Endodermal cell (in vitro differentiated cells): ENCODE measurements at regions not wholly inside any gene's neighbourhood (a gene's known extent, or its start where the extent isn't known, plus 50 kb on each side); places are given as distances from the start of the nearest gene placed in this dataset.
"Not testable (repeated sequence)": the region's sequence is repeated elsewhere in the genome, so short reads cannot be mapped to it uniquely, and the experiment has no call there.

Experiments used
- DNase-seq: peaks from one replicate; pipeline ENCODE4 v3.0.0-alpha.2; 2017
- H3K27ac ChIP-seq: 2 replicates; pipeline ENCODE4 v1.5.1; 2013; ENCODE audit warnings: mild to moderate bottlenecking, low read depth, low read length, moderate library complexity
- H3K27me3 ChIP-seq: 2 replicates; pipeline ENCODE4 v1.6.1; 2013; ENCODE audit warnings: mild to moderate bottlenecking, low read length, moderate library complexity; ENCODE audit not compliant: insufficient read depth, control insufficient read depth, poor library complexity, severe bottlenecking
- H3K36me3 ChIP-seq: 2 replicates; pipeline ENCODE4 v1.7.0; 2013; ENCODE audit warnings: mild to moderate bottlenecking, low read length, moderate library complexity; ENCODE audit not compliant: control insufficient read depth, insufficient read depth
- H3K4me1 ChIP-seq: one replicate; pipeline ENCODE4 v1.7.0; 2013; ENCODE audit warnings: low read length; ENCODE audit not compliant: control insufficient read depth, insufficient read depth
- H3K4me3 ChIP-seq: 2 replicates; pipeline ENCODE4 v1.5.1; 2013; ENCODE audit warnings: mild to moderate bottlenecking, low read length, moderate library complexity
- H3K9ac ChIP-seq: 2 replicates; pipeline ENCODE4 v1.6.1; 2013; ENCODE audit warnings: mild to moderate bottlenecking, low read length, moderate library complexity; ENCODE audit not compliant: poor library complexity, severe bottlenecking; ENCODE audit errors: extremely low read depth
- H3K9me3 ChIP-seq: 2 replicates; pipeline ENCODE4 v1.6.1; 2013; ENCODE audit warnings: mild to moderate bottlenecking, low read length, moderate library complexity; ENCODE audit not compliant: control insufficient read depth
- H3K27ac Mint-ChIP-seq: 2 replicates; pipeline ENCODE4 v1.8.0; 2020; ENCODE audit warnings: mixed read lengths
- H3K27me3 Mint-ChIP-seq: 2 replicates; pipeline ENCODE4 v1.8.0; 2021; ENCODE audit warnings: mild to moderate bottlenecking, mixed read lengths; ENCODE audit not compliant: insufficient read depth
- H3K36me3 Mint-ChIP-seq: 2 replicates; pipeline ENCODE4 v1.8.0; 2020; ENCODE audit warnings: low read depth, mixed read lengths
- H3K4me1 Mint-ChIP-seq: 2 replicates; pipeline ENCODE4 v1.8.0; 2020; ENCODE audit warnings: mixed read lengths
- H3K4me3 Mint-ChIP-seq: 2 replicates; pipeline ENCODE4 v1.8.0; 2020; ENCODE audit warnings: mild to moderate bottlenecking, moderate library complexity, mixed read lengths
- H3K9me3 Mint-ChIP-seq: 2 replicates; pipeline ENCODE4 v1.8.0; 2020; ENCODE audit warnings: mild to moderate bottlenecking, mixed read lengths
- WGBS, 2 experiments: methylation state at CpG; one replicate each; pipeline versions ENCODE4 v1.1.5 to v1.1.7; 2013; ENCODE audit warnings: missing lambda C conversion rate in 2 of 2, mixed read lengths in 1 of 2; ENCODE audit not compliant: insufficient coverage in 1 of 2, insufficient read length in 1 of 2; 5-methylcytosine and 5-hydroxymethylcytosine counted together
- TF ChIP-seq, protein P1 (sequence below): fragments of 200-600 bp; sonication (generic); conservative IDR thresholded peaks from 2 replicates; pipeline ENCODE4 v1.5.0; 2021; ENCODE audit warnings: antibody characterized with exemption, mild to moderate bottlenecking

DNA sequence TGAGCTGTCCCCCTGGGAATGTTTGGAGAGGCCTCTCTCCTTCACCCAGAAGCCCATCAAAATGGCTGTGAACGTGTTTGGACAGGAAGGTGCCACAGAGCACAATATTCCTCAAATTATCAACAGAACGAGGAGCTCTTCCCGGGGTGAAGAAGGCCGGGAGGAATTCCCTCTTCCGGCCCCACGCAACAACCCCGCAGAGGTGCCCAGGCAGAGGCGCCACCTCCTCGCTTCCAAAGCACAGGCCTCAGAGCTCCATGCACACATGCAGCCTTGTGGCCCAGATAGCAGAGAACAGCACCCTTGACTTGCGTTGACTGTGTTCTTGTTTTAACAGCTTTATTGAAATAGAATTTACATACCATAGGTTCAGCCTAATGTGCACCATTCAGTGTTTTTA is 152.5 kb upstream of the SALL3 start:
- H3K36me3 Mint-ChIP-seq, result no peaks in the 10 kb centered on the region
- H3K4me1 Mint-ChIP-seq, result peaks cover 18% of the 10 kb centered on the region
- H3K9me3 ChIP-seq, result no peaks in the 10 kb centered on the region
- DNase-seq, result no peak
- no peaks in the 10 kb centered on the region for H3K9me3 Mint-ChIP-seq
- H3K36me3 ChIP-seq, result no peaks in the 10 kb centered on the region
- H3K27me3 ChIP-seq, result no peaks in the 10 kb centered on the region
- H3K27ac Mint-ChIP-seq, result no peak overlapping the region
- H3K27ac ChIP-seq, result no peak overlapping the region
- WGBS, 2 experiments, result 93 to 98% methylated on average over 8 to 10 of the region's 10 CpGs
- H3K4me1 ChIP-seq, result peaks cover 5% of the 10 kb centered on the region
- no peak overlapping the region for H3K4me3 ChIP-seq
- peaks cover 2% of the 10 kb centered on the region for H3K27me3 Mint-ChIP-seq
- no peak overlapping the region for H3K4me3 Mint-ChIP-seq
- no peak overlapping the region for H3K9ac ChIP-seq
- TF ChIP-seq, protein P1, sequence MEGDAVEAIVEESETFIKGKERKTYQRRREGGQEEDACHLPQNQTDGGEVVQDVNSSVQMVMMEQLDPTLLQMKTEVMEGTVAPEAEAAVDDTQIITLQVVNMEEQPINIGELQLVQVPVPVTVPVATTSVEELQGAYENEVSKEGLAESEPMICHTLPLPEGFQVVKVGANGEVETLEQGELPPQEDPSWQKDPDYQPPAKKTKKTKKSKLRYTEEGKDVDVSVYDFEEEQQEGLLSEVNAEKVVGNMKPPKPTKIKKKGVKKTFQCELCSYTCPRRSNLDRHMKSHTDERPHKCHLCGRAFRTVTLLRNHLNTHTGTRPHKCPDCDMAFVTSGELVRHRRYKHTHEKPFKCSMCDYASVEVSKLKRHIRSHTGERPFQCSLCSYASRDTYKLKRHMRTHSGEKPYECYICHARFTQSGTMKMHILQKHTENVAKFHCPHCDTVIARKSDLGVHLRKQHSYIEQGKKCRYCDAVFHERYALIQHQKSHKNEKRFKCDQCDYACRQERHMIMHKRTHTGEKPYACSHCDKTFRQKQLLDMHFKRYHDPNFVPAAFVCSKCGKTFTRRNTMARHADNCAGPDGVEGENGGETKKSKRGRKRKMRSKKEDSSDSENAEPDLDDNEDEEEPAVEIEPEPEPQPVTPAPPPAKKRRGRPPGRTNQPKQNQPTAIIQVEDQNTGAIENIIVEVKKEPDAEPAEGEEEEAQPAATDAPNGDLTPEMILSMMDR, result no peak

DNA sequence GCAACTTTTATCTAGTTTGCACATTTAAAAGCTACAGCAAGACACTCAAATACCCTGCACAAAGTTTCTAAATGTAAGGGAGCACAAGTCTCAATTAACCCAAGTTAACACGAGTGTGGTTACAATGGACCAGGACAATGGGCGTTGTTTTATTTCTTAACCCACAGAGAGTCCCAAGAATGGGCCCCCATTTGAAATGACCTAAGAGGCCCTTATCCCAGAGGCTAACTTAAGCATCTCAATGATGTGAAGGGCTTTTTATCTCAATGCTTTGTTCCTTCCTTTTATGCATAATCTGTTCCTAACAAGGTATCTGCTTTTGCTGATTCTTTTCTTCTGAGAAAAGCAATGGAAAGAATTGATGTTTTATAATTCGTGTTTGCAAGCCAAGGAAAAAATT is 151.5 kb upstream of the SALL3 start:
- Histone ChIP-seq H3K9ac (no peak overlapping the region), H3K9me3 (no peaks in the 10 kb centered on the region), H3K27me3 (no peaks in the 10 kb centered on the region), H3K27ac (no peak overlapping the region), H3K4me3 (no peak overlapping the region), H3K36me3 (no peaks in the 10 kb centered on the region), H3K4me1 (peaks cover 5% of the 10 kb centered on the region)
- Mint-ChIP-seq H3K4me3 (no peak overlapping the region), H3K27me3 (peaks cover 2% of the 10 kb centered on the region), H3K36me3 (no peaks in the 10 kb centered on the region), H3K9me3 (no peaks in the 10 kb centered on the region), H3K27ac (no peak overlapping the region), H3K4me1 (peaks cover 18% of the 10 kb centered on the region)
- DNase-seq, result no peak
- 70 to 74% methylated on average over 3 of the region's 3 CpGs for WGBS, 2 experiments
- TF ChIP-seq, protein P1, result no peak

DNA sequence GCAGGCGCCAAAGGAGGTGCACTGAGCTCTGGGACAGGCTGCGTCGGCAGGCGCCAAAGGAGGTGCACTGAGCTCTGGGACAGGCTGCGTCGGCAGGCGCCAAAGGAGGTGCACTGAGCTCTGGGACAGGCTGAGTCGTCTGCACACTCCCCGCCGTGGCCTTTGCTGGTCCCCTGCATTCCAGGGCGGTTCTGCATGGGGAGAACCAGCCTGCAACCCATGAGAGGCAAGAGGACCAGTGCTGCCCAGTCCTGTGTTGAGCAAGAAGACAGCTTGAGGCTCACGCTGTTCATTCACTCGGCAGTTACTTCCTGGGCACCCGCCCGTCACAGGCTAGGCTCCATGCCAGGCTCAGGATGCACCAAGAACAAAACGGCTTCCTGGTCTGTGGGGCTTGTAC is 150.6 kb upstream of the SALL3 start:
- DNase-seq, result not testable (repeated sequence)

DNA sequence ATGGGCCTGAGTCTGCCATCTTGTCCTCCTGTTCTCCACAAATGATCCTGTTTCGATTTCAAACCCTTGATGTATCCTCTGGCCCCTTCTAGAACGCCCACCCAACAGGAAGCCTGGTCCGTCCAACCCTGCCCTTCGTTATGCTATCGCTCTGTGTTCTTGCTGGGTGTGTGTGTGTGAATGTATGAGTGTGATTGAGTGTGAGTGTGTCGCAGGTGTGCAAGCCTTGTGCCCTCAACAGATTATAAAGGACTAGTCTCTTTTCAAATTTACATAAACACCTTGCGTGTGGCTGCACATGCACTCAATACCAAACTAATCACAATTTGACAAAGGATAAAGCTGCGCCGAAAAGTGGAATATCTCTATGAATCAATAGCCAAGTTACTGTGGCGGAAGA is 149.5 kb upstream of the SALL3 start:
- H3K4me1 ChIP-seq, result peaks cover 5% of the 10 kb centered on the region
- no peak overlapping the region for H3K27ac ChIP-seq
- Mint-ChIP-seq H3K27ac (no peak overlapping the region), H3K9me3 (no peaks in the 10 kb centered on the region), H3K36me3 (no peaks in the 10 kb centered on the region), H3K4me3 (no peak overlapping the region), H3K27me3 (peaks cover 2% of the 10 kb centered on the region), H3K4me1 (peaks cover 14% of the 10 kb centered on the region)
- H3K9ac ChIP-seq, result no peak overlapping the region
- TF ChIP-seq, protein P1, result no peak
- H3K36me3 ChIP-seq, result no peaks in the 10 kb centered on the region
- no peak for DNase-seq
- 97 to 100% methylated on average over 4 to 10 of the region's 10 CpGs for WGBS, 2 experiments
- no peaks in the 10 kb centered on the region for H3K27me3 ChIP-seq
- H3K4me3 ChIP-seq, result no peak overlapping the region
- H3K9me3 ChIP-seq, result no peaks in the 10 kb centered on the region

More for the DNA sequence above, 150.6 kb upstream of the SALL3 start:
- not testable (repeated sequence) for H3K27me3 ChIP-seq, H3K27ac Mint-ChIP-seq, H3K4me3 ChIP-seq, H3K9me3 ChIP-seq, H3K9me3 Mint-ChIP-seq, H3K4me3 Mint-ChIP-seq, H3K27me3 Mint-ChIP-seq, H3K36me3 Mint-ChIP-seq, H3K9ac ChIP-seq, H3K36me3 ChIP-seq, H3K27ac ChIP-seq, H3K4me1 ChIP-seq
- H3K4me1 Mint-ChIP-seq, result peaks cover 18% of the 10 kb centered on the region
- 89 to 91% methylated on average over 15 to 16 of the region's 16 CpGs for WGBS, 2 experiments
